C4-2B (cell line): ENCODE measurements at regions not wholly inside any gene's neighbourhood (a gene's known extent, or its start where the extent isn't known, plus 50 kb on each side); places are given as distances from the start of the nearest gene placed in this dataset.
"Not testable (repeated sequence)": the region's sequence is repeated elsewhere in the genome, so short reads cannot be mapped to it uniquely, and the experiment has no call there.

Experiments
- ZFX ChIP-seq: fragments of 450-650 bp; IDR thresholded peaks from 2 replicates; pipeline ENCODE4 v1.6.1; 2017
- TF ChIP-seq, protein P1 (sequence below): fragments of 450-650 bp; conservative IDR thresholded peaks from 2 replicates; pipeline ENCODE4 v1.5.1; 2017; ENCODE audit warnings: mild to moderate bottlenecking

DNA sequence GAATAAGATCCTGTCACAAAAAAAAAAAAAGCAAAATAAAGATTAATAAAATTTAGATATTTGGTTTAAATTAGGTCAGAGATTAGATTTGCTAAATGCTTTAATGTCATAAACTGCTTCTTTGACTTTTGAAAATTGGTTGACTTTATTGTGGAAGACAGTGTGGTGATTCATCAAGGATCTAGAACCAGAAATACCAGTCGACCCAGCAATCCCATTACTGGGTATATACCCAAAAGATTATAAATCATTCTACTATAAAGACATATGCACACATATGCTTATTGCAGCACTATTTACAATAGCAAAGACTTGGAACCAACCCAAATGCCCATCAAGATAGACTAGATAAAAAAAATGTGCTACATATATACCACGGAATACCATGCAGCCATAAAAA is 54.2 kb upstream of the GPD1L start:
- TF ChIP-seq, protein P1, sequence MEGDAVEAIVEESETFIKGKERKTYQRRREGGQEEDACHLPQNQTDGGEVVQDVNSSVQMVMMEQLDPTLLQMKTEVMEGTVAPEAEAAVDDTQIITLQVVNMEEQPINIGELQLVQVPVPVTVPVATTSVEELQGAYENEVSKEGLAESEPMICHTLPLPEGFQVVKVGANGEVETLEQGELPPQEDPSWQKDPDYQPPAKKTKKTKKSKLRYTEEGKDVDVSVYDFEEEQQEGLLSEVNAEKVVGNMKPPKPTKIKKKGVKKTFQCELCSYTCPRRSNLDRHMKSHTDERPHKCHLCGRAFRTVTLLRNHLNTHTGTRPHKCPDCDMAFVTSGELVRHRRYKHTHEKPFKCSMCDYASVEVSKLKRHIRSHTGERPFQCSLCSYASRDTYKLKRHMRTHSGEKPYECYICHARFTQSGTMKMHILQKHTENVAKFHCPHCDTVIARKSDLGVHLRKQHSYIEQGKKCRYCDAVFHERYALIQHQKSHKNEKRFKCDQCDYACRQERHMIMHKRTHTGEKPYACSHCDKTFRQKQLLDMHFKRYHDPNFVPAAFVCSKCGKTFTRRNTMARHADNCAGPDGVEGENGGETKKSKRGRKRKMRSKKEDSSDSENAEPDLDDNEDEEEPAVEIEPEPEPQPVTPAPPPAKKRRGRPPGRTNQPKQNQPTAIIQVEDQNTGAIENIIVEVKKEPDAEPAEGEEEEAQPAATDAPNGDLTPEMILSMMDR, result not testable (repeated sequence)
- not testable (repeated sequence) for TF ChIP-seq ZFX
